ENCODE measurements at regions not wholly inside any gene's neighbourhood (a gene's known extent, or its start where the extent isn't known, plus 50 kb on each side); places are given as distances from the start of the nearest gene placed in this dataset.

DNA sequence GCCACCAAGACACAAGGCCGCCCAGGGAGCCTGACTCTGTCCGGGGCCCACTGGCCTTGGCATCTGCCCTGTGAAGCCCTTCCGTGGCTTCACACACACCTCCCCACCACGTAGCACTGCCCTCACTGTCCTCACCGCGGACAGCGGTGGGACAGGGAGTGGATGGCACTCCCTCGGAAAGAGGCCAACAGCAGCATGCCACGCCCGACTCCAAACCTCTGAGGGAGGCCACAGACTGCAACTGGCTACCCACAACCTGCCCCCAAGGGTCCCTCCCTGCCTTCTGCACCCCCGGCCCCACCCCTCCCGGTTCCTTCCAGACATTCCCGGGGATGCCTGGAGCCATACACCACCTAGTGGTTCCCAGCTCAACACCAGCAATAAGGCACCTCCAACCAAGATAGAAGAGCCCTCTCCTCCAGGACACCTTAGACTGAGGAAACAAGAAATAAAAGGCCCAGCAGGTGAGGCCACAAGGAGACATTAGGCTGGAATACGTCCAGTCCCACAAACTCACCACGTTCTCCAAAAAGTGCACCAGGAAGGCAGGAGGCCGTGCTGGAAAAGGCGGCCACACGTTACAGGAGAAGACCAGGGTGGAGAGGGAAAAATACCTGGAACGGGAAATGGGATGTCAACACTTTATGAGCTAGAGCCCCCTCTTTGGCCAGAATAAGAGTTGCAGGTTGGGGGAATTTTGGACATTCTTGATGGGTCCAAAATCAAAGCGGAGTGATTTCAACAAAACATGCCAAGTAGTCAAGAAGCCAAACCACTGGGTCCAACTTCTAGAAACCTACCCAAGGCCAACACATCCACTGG lies 310.0 kb downstream of the SOX9 start:
- Mint-ChIP-seq H3K27ac (no peak overlapping the region), H3K4me1 (no peaks in the 10 kb centered on the region), H3K36me3 (ENCODE audit: low read depth) (no peaks in the 10 kb centered on the region), H3K27me3 (peaks cover 5% of the 10 kb centered on the region), H3K4me3 (no peak overlapping the region), H3K9me3 (ENCODE audit: low read depth) (no peaks in the 10 kb centered on the region)
- POLR2A ChIA-PET, result no interaction called here
- intact Hi-C loops (cut with DNase I, micrococcal nuclease), result no loop called here
- CTCF ChIA-PET, result no interaction called here
- ATAC-seq, result no peak
- no peak for DNase-seq

DNA sequence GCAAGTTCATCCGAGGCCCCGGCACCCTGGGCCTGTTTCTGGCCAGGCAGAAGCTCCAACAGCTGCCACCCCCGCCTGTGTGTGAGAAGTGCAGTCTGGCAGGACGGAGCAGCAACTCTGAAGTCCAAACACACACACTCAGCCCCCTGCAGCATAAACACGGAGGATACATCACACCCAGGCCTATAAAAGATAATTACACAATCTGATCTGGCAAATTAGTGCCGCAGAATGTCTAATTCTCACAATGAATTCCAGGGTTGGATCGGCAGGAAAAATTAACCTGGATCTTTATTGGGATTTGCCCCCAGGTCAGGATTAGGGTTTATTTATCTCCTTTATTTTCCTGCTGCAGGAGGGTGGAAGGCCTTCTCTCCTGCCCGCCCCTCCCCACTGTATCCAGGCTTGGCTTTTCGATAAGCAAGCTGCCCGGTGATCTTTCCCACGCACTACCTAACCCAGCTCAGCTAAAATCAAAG lies 311.4 kb downstream of the SOX9 start:
- CTCF ChIA-PET, result interaction anchor here (0.7 kb wide), 1 partner anchor 91 kb away, joined by 3 read pairs; no protein-coding TSS in a partner anchor
- Mint-ChIP-seq H3K27ac (no peak overlapping the region), H3K4me1 (no peaks in the 10 kb centered on the region), H3K36me3 (ENCODE audit: low read depth) (no peaks in the 10 kb centered on the region), H3K4me3 (no peak overlapping the region), H3K9me3 (ENCODE audit: low read depth) (no peaks in the 10 kb centered on the region), H3K27me3 (no peaks in the 10 kb centered on the region)
- intact Hi-C loops (cut with DNase I, micrococcal nuclease), result no loop called here
- DNase-seq (no peak), ATAC-seq (no peak)
- POLR2A ChIA-PET, result no interaction called here

DNA sequence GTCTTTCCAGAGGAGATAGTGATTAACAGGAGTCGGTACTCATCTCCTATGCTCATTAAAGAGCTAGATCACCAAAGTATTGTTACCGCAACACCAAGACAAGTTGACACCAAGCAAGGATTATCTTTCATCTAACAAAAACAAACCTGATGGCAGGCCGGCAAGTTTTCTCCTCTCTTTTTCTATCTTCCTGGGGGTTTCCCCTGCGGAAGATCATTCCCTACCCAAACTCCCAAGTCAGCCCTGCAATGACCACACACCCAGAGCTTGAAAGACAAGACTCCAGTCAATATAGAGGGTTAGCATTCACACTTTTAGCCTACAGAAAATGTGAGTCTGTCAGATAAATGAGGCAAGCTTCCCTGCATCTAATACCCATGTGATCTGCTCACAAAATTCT lies 312.1 kb downstream of the SOX9 start:
- no peak overlapping the region for H3K4me3 Mint-ChIP-seq
- H3K4me1 Mint-ChIP-seq, result no peaks in the 10 kb centered on the region
- ChIA-PET POLR2A (no interaction called here), CTCF (no interaction called here)
- no peaks in the 10 kb centered on the region for H3K36me3 Mint-ChIP-seq (ENCODE audit: low read depth)
- intact Hi-C loops (cut with DNase I, micrococcal nuclease), result no loop called here
- DNase-seq, result no peak
- H3K27ac Mint-ChIP-seq, result no peak overlapping the region
- no peaks in the 10 kb centered on the region for H3K27me3 Mint-ChIP-seq
- H3K9me3 Mint-ChIP-seq (ENCODE audit: low read depth), result no peaks in the 10 kb centered on the region
- no peak for ATAC-seq

DNA sequence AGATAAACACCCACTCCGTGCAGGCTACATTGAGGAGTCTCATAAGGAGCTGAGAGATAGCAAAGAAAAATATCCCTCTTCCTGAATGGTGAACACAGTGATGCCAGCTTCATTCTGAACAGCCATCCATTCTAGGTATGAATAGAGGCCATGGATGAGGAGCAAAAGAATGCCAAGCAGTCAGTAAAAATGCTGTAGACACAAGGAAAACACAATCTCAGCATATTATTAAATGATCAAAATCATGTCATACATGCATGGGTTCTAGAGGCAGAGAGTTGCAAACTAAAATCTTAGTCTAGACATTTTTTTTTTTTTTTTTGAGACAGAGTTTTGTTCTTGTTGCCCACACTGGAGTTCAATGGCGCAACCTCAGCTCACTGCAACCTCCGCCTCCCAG lies 313.0 kb downstream of the SOX9 start:
- intact Hi-C loops (cut with DNase I, micrococcal nuclease), result no loop called here
- H3K4me1 Mint-ChIP-seq, result no peaks in the 10 kb centered on the region
- H3K4me3 Mint-ChIP-seq, result no peak overlapping the region
- ChIA-PET POLR2A (no interaction called here), CTCF (no interaction called here)
- H3K27me3 Mint-ChIP-seq, result no peaks in the 10 kb centered on the region
- H3K27ac Mint-ChIP-seq, result no peak overlapping the region
- DNase-seq, result no peak
- no peak for ATAC-seq
- no peaks in the 10 kb centered on the region for H3K36me3 Mint-ChIP-seq (ENCODE audit: low read depth)
- no peaks in the 10 kb centered on the region for H3K9me3 Mint-ChIP-seq (ENCODE audit: low read depth)

GRCh38 chr17:72434581-72434980 lies 313.8 kb downstream of the SOX9 start:
- ChIA-PET CTCF (interaction anchor here (0.6 to 0.7 kb wide), 2 partner anchors 49 to 150 kb away, joined by 3 to 4 read pairs; no protein-coding TSS in a partner anchor), POLR2A (no interaction called here)
- H3K4me1 Mint-ChIP-seq, result no peaks in the 10 kb centered on the region
- no peaks in the 10 kb centered on the region for H3K9me3 Mint-ChIP-seq (ENCODE audit: low read depth)
- no peak overlapping the region for H3K27ac Mint-ChIP-seq
- ATAC-seq (no peak), DNase-seq (no peak)
- no peak overlapping the region for H3K4me3 Mint-ChIP-seq
- intact Hi-C loops (cut with DNase I, micrococcal nuclease), result no loop called here
- H3K27me3 Mint-ChIP-seq, result no peaks in the 10 kb centered on the region
- H3K36me3 Mint-ChIP-seq (ENCODE audit: low read depth), result no peaks in the 10 kb centered on the region

GRCh38 chr17:72434991-72435618 lies 314.3 kb downstream of the SOX9 start:
- Mint-ChIP-seq H3K4me3 (no peak overlapping the region), H3K4me1 (no peaks in the 10 kb centered on the region), H3K27ac (no peak overlapping the region), H3K27me3 (no peaks in the 10 kb centered on the region), H3K9me3 (ENCODE audit: low read depth) (no peaks in the 10 kb centered on the region), H3K36me3 (ENCODE audit: low read depth) (no peaks in the 10 kb centered on the region)
- intact Hi-C loops (cut with DNase I, micrococcal nuclease), result no loop called here
- POLR2A ChIA-PET, result no interaction called here
- CTCF ChIA-PET, result interaction anchor here (0.6 to 0.7 kb wide), 2 partner anchors 49 to 151 kb away, joined by 3 to 4 read pairs; no protein-coding TSS in a partner anchor
- no peak for DNase-seq
- ATAC-seq, result no peak

DNA sequence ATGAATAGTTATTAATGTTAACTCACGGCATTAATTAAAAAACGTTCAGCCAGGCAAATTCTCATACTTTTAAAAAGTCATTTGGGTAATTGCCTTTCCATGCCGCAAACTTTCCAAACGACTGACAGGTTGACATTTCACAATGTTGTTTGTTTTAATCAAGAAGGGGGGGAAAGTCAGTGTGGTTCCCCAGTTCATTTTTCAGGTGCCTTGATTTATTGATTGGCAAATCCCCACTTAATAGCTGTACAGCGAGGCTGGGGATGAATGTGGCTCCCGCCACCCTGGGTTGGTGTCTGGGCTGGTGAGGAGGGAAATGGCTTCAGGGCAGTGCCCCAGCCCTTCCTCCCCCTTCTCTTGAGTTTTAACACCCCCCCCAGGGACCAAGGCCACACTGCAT lies 318.0 kb downstream of the SOX9 start:
- intact Hi-C loops (cut with DNase I, micrococcal nuclease), result no loop called here
- Mint-ChIP-seq H3K36me3 (ENCODE audit: low read depth) (no peaks in the 10 kb centered on the region), H3K9me3 (ENCODE audit: low read depth) (no peaks in the 10 kb centered on the region), H3K4me3 (no peak overlapping the region), H3K4me1 (no peaks in the 10 kb centered on the region), H3K27me3 (no peaks in the 10 kb centered on the region), H3K27ac (no peak overlapping the region)
- POLR2A ChIA-PET, result no interaction called here
- CTCF ChIA-PET, result no interaction called here
- ATAC-seq (no peak), DNase-seq (no peak)

DNA sequence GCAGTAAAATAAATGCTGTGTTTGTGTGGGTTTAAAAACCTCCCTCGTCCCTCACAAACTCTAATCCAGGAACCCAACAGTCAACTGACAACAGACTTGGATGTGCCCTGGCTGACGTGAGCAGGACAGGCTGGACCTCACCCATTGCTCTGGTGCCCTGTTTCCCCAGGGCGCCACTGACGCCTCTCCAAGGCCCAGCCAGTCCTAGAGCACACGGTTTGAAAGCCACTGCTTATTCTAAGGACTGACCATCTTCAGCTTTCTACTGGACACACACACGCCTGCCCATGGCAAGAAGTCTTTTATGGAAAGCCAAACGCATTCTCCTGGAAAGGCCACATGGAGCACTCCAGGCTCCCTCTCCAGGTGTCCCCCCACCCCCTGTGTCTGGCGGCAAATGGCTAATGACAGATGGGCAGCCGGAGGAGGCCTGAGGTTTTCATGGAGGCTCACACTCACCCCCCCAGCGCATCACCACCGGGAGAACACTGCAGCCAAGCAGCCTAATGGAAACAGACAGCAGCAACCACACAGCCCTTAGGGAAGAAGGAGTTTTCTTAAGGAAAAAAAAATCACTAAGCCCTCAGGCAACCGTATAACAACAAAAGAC lies 319.2 kb downstream of the SOX9 start:
- Mint-ChIP-seq H3K4me3 (no peak overlapping the region), H3K9me3 (ENCODE audit: low read depth) (no peaks in the 10 kb centered on the region), H3K27ac (no peak overlapping the region), H3K27me3 (no peaks in the 10 kb centered on the region), H3K4me1 (no peaks in the 10 kb centered on the region), H3K36me3 (ENCODE audit: low read depth) (no peaks in the 10 kb centered on the region)
- no peak for DNase-seq
- POLR2A ChIA-PET, result no interaction called here
- intact Hi-C loops (cut with DNase I, micrococcal nuclease), result loop anchor here in 1 of 2 experiments (10.0 kb wide), 1 partner anchor 65 kb away; no protein-coding TSS in a partner anchor
- ATAC-seq, result no peak
- CTCF ChIA-PET, result interaction anchor here (0.6 kb wide), 1 partner anchor 1141 kb away, joined by 3 read pairs; no protein-coding TSS in a partner anchor

DNA sequence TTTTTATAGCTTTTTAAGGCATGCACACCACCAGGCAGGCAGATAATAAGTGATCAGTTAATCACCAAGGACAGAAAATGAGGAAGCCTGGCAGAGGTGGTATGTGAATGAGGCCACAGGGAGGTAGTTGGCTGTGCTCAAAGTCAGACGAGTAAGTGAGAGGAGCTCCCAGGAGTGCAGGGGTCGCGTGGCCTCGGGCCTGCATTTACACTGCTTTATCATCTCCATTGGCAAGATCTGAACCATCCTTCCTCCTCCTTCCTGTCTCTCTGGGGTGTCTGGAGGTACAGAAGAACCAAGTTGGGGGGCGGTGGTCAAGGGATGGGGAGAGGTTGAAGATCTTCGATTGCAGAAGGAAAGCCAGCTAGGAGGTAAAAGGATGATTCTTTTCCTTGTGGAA lies 320.1 kb downstream of the SOX9 start:
- no peak for ATAC-seq
- intact Hi-C loops (cut with DNase I, micrococcal nuclease), result loop anchor here in 1 of 2 experiments (10.0 kb wide), 1 partner anchor 64 kb away; no protein-coding TSS in a partner anchor
- no peak overlapping the region for H3K4me3 Mint-ChIP-seq
- no peaks in the 10 kb centered on the region for H3K4me1 Mint-ChIP-seq
- no peaks in the 10 kb centered on the region for H3K27me3 Mint-ChIP-seq
- ChIA-PET CTCF (no interaction called here), POLR2A (no interaction called here)
- H3K9me3 Mint-ChIP-seq (ENCODE audit: low read depth), result no peaks in the 10 kb centered on the region
- DNase-seq, result no peak
- H3K36me3 Mint-ChIP-seq (ENCODE audit: low read depth), result no peaks in the 10 kb centered on the region
- no peak overlapping the region for H3K27ac Mint-ChIP-seq

DNA sequence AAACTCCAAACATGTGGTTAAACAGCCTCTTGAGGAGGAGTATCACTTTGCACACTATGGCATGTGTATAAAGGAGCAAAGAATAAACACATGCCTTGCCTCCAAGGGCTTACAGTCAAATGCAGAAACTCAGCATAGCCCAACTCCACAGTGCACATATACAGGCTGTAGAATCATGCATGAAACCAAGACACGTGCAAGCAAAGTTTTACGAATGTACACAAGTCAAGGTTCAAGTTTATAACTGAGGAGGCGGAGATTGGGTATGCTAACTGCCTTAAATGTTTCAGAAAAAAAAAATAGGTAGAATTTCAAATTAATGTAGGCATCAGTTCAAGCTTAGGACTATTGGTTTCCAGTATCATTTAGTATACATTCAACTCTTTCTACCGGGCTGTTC lies 321.1 kb downstream of the SOX9 start:
- Mint-ChIP-seq H3K36me3 (ENCODE audit: low read depth) (no peaks in the 10 kb centered on the region), H3K4me1 (no peaks in the 10 kb centered on the region), H3K27me3 (no peaks in the 10 kb centered on the region), H3K27ac (no peak overlapping the region), H3K9me3 (ENCODE audit: low read depth) (no peaks in the 10 kb centered on the region), H3K4me3 (no peak overlapping the region)
- intact Hi-C loops (cut with DNase I, micrococcal nuclease), result loop anchor here in 1 of 2 experiments (10.0 kb wide), 1 partner anchor 63 kb away; no protein-coding TSS in a partner anchor
- CTCF ChIA-PET, result no interaction called here
- DNase-seq (no peak), ATAC-seq (no peak)
- POLR2A ChIA-PET, result interaction anchor here (0.7 kb wide), 1 partner anchor 1839 kb away, joined by 4 read pairs; no protein-coding TSS in a partner anchor

GRCh38 chr17:72444517-72445054 lies 323.8 kb downstream of the SOX9 start:
- ATAC-seq, result no peak
- CTCF ChIA-PET, result interaction anchor here (0.9 kb wide), 1 partner anchor 19 kb away, joined by 4 read pairs; no protein-coding TSS in a partner anchor
- Mint-ChIP-seq H3K4me1 (no peaks in the 10 kb centered on the region), H3K27me3 (no peaks in the 10 kb centered on the region), H3K36me3 (ENCODE audit: low read depth) (no peaks in the 10 kb centered on the region), H3K4me3 (no peak overlapping the region), H3K27ac (no peak overlapping the region), H3K9me3 (ENCODE audit: low read depth) (no peaks in the 10 kb centered on the region)
- POLR2A ChIA-PET, result no interaction called here
- no peak for DNase-seq
- intact Hi-C loops (cut with DNase I, micrococcal nuclease), result loop anchor here in 1 of 2 experiments (10.0 kb wide), 1 partner anchor 60 kb away; no protein-coding TSS in a partner anchor

All from activated CD4-positive, alpha-beta T cell treated with anti-CD3 and anti-CD28 coated beads for 36 hours (primary cell).